SU-DHL-6 (cell line): ENCODE measurements at regions not wholly inside any gene's neighbourhood (a gene's known extent, or its start where the extent isn't known, plus 50 kb on each side); places are given as distances from the start of the nearest gene placed in this dataset.

Experiments
- CTCF ChIP-seq: fragments of 200-600 bp; sonication (generic); IDR thresholded peaks from one replicate; pipeline ENCODE4 v1.5.1; 2017; ENCODE audit warnings: antibody characterized with exemption, mild to moderate bottlenecking, low read length, moderate library complexity; ENCODE audit not compliant: insufficient read depth, poor library complexity, severe bottlenecking
- EZH2phosphoT487 ChIP-seq: fragments of 200-600 bp; sonication (generic), shearing (Covaris generic); conservative IDR thresholded peaks from 2 replicates; pipeline ENCODE4 v1.6.1; 2018; ENCODE audit warnings: mild to moderate bottlenecking, antibody characterized with exemption, low read length, moderate library complexity, mixed read lengths

DNA sequence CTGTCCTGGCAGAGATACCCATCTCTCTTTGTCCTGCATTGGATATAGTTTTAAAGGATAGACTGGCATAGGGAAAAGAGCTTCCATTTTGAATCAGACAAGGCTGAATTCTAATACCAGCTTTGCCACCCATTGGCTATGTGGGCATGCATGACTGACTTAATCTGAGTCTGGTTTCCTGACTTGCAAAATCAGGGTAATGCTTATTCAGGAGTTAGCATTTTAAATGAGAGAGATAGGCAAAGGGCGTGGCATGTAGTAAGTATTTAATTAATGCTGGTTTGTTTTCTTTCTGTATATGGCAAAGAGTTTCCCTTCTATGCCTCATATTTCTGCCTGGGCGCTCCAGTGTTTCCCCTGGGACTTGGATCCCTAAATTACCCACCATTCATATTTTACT is 492.9 kb downstream of the IGSF11 start:
- TF ChIP-seq CTCF = no peak
- no peak for TF ChIP-seq EZH2phosphoT487
